NB4 (cell line): ENCODE measurements at regions not wholly inside any gene's neighbourhood (a gene's known extent, or its start where the extent isn't known, plus 50 kb on each side); places are given as distances from the start of the nearest gene placed in this dataset.

Experiments
- MYC ChIP-seq: IDR thresholded peaks from 2 replicates; pipeline ENCODE4 v1.6.1; 2011; ENCODE audit warnings: low read depth, low read length
- TF ChIP-seq, protein P1 (sequence below): IDR thresholded peaks from one replicate; pipeline ENCODE4 v1.5.1; 2012; ENCODE audit warnings: low read depth, low read length

- TF ChIP-seq, protein P1, sequence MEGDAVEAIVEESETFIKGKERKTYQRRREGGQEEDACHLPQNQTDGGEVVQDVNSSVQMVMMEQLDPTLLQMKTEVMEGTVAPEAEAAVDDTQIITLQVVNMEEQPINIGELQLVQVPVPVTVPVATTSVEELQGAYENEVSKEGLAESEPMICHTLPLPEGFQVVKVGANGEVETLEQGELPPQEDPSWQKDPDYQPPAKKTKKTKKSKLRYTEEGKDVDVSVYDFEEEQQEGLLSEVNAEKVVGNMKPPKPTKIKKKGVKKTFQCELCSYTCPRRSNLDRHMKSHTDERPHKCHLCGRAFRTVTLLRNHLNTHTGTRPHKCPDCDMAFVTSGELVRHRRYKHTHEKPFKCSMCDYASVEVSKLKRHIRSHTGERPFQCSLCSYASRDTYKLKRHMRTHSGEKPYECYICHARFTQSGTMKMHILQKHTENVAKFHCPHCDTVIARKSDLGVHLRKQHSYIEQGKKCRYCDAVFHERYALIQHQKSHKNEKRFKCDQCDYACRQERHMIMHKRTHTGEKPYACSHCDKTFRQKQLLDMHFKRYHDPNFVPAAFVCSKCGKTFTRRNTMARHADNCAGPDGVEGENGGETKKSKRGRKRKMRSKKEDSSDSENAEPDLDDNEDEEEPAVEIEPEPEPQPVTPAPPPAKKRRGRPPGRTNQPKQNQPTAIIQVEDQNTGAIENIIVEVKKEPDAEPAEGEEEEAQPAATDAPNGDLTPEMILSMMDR: no peak
- no peak for TF ChIP-seq MYC
These were observed 150.3 kb downstream of the OTOR start for GRCh38 chr20:16898433-16898832.
